ENCODE measurements at regions not wholly inside any gene's neighbourhood (a gene's known extent, or its start where the extent isn't known, plus 50 kb on each side); places are given as distances from the start of the nearest gene placed in this dataset.

- CTCF ChIA-PET = no interaction called here
- no peaks in the 10 kb centered on the region for H3K9me3 ChIP-seq (ENCODE audit: control extremely low read depth in 1 of 5, control insufficient read depth in 4 of 5, insufficient read depth in 2 of 5, low read depth in 1 of 5, low read length in 4 of 5)
- peaks cover 0 to under 1% (median under 1%) of the 10 kb centered on the region in 4 experiments for H3K4me1 ChIP-seq (ENCODE audit: control extremely low read depth in 1 of 4, control insufficient read depth in 4 of 4, insufficient read depth in 4 of 4, low read length in 3 of 4)
- no peak overlapping the region for H3K27ac ChIP-seq (ENCODE audit: insufficient read depth in 1 of 2, low read depth in 1 of 2, low read length in 2 of 2, poor library complexity in 1 of 2, severe bottlenecking in 2 of 2)
- no peaks in the 10 kb centered on the region for H3K36me3 ChIP-seq (ENCODE audit: control insufficient read depth in 4 of 4, insufficient read depth in 4 of 4, low read length in 3 of 4)
- POLR2A ChIA-PET = no interaction called here
- DNase-seq = no peak
- H3K4me3 ChIP-seq (ENCODE audit: control insufficient read depth in 1 of 7, extremely low read depth in 1 of 7, insufficient read depth in 4 of 7, low read depth in 2 of 7, low read length in 6 of 7) = no peak overlapping the region
- H3K27me3 ChIP-seq (replicated peaks in 2 of 5; ENCODE audit: control insufficient read depth in 4 of 5, insufficient read depth in 5 of 5, low read length in 4 of 5) = no peaks in the 10 kb centered on the region
These were observed 388.9 kb downstream of the PCNX1 start for GRCh38 chr14:71296184-71296583.

- peak in 1 of 3 donors; percentile 11 for DNase-seq
- ChIA-PET POLR2A (no interaction called here), CTCF (interaction anchor here (1.0 to 1.1 kb wide), 2 partner anchors 8 to 98 kb away, joined by 3 read pairs; no protein-coding TSS in a partner anchor)
- Histone ChIP-seq H3K4me1 (ENCODE audit: control extremely low read depth in 1 of 4, control insufficient read depth in 4 of 4, insufficient read depth in 4 of 4, low read length in 3 of 4) (no peaks in the 10 kb centered on the region), H3K9me3 (ENCODE audit: control extremely low read depth in 1 of 5, control insufficient read depth in 4 of 5, insufficient read depth in 2 of 5, low read depth in 1 of 5, low read length in 4 of 5) (peaks cover 0 to 11% (median 4%) of the 10 kb centered on the region in 5 experiments), H3K36me3 (ENCODE audit: control insufficient read depth in 4 of 4, insufficient read depth in 4 of 4, low read length in 3 of 4) (no peaks in the 10 kb centered on the region), H3K27ac (ENCODE audit: insufficient read depth in 1 of 2, low read depth in 1 of 2, low read length in 2 of 2, poor library complexity in 1 of 2, severe bottlenecking in 2 of 2) (no peak overlapping the region), H3K27me3 (replicated peaks in 2 of 5; ENCODE audit: control insufficient read depth in 4 of 5, insufficient read depth in 5 of 5, low read length in 4 of 5) (no peaks in the 10 kb centered on the region), H3K4me3 (ENCODE audit: control insufficient read depth in 1 of 7, extremely low read depth in 1 of 7, insufficient read depth in 4 of 7, low read depth in 2 of 7, low read length in 6 of 7) (no peak overlapping the region)
- 100% methylated on average over 1 of the region's 5 CpGs for WGBS (ENCODE audit: insufficient coverage)
These were observed 393.5 kb downstream of the PCNX1 start for GRCh38 chr14:71300566-71301330.

- Histone ChIP-seq H3K27ac (ENCODE audit: insufficient read depth in 1 of 2, low read depth in 1 of 2, low read length in 2 of 2, poor library complexity in 1 of 2, severe bottlenecking in 2 of 2) (no peak overlapping the region), H3K4me3 (ENCODE audit: control insufficient read depth in 1 of 7, extremely low read depth in 1 of 7, insufficient read depth in 4 of 7, low read depth in 2 of 7, low read length in 6 of 7) (no peak overlapping the region), H3K27me3 (replicated peaks in 2 of 5; ENCODE audit: control insufficient read depth in 4 of 5, insufficient read depth in 5 of 5, low read length in 4 of 5) (no peaks in the 10 kb centered on the region), H3K9me3 (ENCODE audit: control extremely low read depth in 1 of 5, control insufficient read depth in 4 of 5, insufficient read depth in 2 of 5, low read depth in 1 of 5, low read length in 4 of 5) (peaks cover 0 to 13% (median 4%) of the 10 kb centered on the region in 5 experiments), H3K36me3 (ENCODE audit: control insufficient read depth in 4 of 4, insufficient read depth in 4 of 4, low read length in 3 of 4) (no peaks in the 10 kb centered on the region), H3K4me1 (ENCODE audit: control extremely low read depth in 1 of 4, control insufficient read depth in 4 of 4, insufficient read depth in 4 of 4, low read length in 3 of 4) (no peaks in the 10 kb centered on the region)
- ChIA-PET CTCF (interaction anchor here (1.1 kb wide), 1 partner anchor 97 kb away, joined by 3 read pairs; no protein-coding TSS in a partner anchor), POLR2A (no interaction called here)
- no peak for DNase-seq
- WGBS (ENCODE audit: insufficient coverage) = 100% methylated on average over 1 of the region's 2 CpGs
These were observed 394.4 kb downstream of the PCNX1 start for GRCh38 chr14:71301611-71302010.

- DNase-seq = no peak
- Histone ChIP-seq H3K27me3 (replicated peaks in 2 of 5; ENCODE audit: control insufficient read depth in 4 of 5, insufficient read depth in 5 of 5, low read length in 4 of 5) (no peaks in the 10 kb centered on the region), H3K4me1 (ENCODE audit: control extremely low read depth in 1 of 4, control insufficient read depth in 4 of 4, insufficient read depth in 4 of 4, low read length in 3 of 4) (no peaks in the 10 kb centered on the region), H3K36me3 (ENCODE audit: control insufficient read depth in 4 of 4, insufficient read depth in 4 of 4, low read length in 3 of 4) (no peaks in the 10 kb centered on the region), H3K9me3 (ENCODE audit: control extremely low read depth in 1 of 5, control insufficient read depth in 4 of 5, insufficient read depth in 2 of 5, low read depth in 1 of 5, low read length in 4 of 5) (peaks cover 0 to 13% (median 4%) of the 10 kb centered on the region in 5 experiments), H3K4me3 (ENCODE audit: control insufficient read depth in 1 of 7, extremely low read depth in 1 of 7, insufficient read depth in 4 of 7, low read depth in 2 of 7, low read length in 6 of 7) (no peak overlapping the region), H3K27ac (ENCODE audit: insufficient read depth in 1 of 2, low read depth in 1 of 2, low read length in 2 of 2, poor library complexity in 1 of 2, severe bottlenecking in 2 of 2) (no peak overlapping the region)
- 97% methylated on average over 5 of the region's 6 CpGs for WGBS (ENCODE audit: insufficient coverage)
- POLR2A ChIA-PET = no interaction called here
- CTCF ChIA-PET = no interaction called here
These were observed 397.4 kb downstream of the PCNX1 start for GRCh38 chr14:71304690-71305089.

- DNase-seq = no peak
- no peak overlapping the region for H3K4me3 ChIP-seq (ENCODE audit: control insufficient read depth in 1 of 7, extremely low read depth in 1 of 7, insufficient read depth in 4 of 7, low read depth in 2 of 7, low read length in 6 of 7)
- no peaks in the 10 kb centered on the region for H3K36me3 ChIP-seq (ENCODE audit: control insufficient read depth in 4 of 4, insufficient read depth in 4 of 4, low read length in 3 of 4)
- no peak overlapping the region for H3K27ac ChIP-seq (ENCODE audit: insufficient read depth in 1 of 2, low read depth in 1 of 2, low read length in 2 of 2, poor library complexity in 1 of 2, severe bottlenecking in 2 of 2)
- H3K4me1 ChIP-seq (ENCODE audit: control extremely low read depth in 1 of 4, control insufficient read depth in 4 of 4, insufficient read depth in 4 of 4, low read length in 3 of 4) = no peaks in the 10 kb centered on the region
- ChIA-PET POLR2A (no interaction called here), CTCF (interaction anchor here (0.7 to 1.5 kb wide), 2 partner anchors 8 to 68 kb away, joined by 3 read pairs; no protein-coding TSS in a partner anchor)
- peaks cover 0 to 3% (median 0%) of the 10 kb centered on the region in 5 experiments for H3K27me3 ChIP-seq (replicated peaks in 2 of 5; ENCODE audit: control insufficient read depth in 4 of 5, insufficient read depth in 5 of 5, low read length in 4 of 5)
- peaks cover 0 to 17% (median 6%) of the 10 kb centered on the region in 5 experiments for H3K9me3 ChIP-seq (ENCODE audit: control extremely low read depth in 1 of 5, control insufficient read depth in 4 of 5, insufficient read depth in 2 of 5, low read depth in 1 of 5, low read length in 4 of 5)
- no CpG with 5 or more reads among the region's 1 CpG for WGBS (ENCODE audit: insufficient coverage)
These were observed 401.4 kb downstream of the PCNX1 start for GRCh38 chr14:71308671-71309070.

GRCh38 chr14:71309756-71310155 is 402.5 kb downstream of the PCNX1 start:
- no peak for DNase-seq
- H3K9me3 ChIP-seq (ENCODE audit: control extremely low read depth in 1 of 5, control insufficient read depth in 4 of 5, insufficient read depth in 2 of 5, low read depth in 1 of 5, low read length in 4 of 5) = peaks cover 0 to 14% (median 6%) of the 10 kb centered on the region in 5 experiments
- H3K27me3 ChIP-seq (replicated peaks in 2 of 5; ENCODE audit: control insufficient read depth in 4 of 5, insufficient read depth in 5 of 5, low read length in 4 of 5) = peaks cover 0 to 3% (median 0%) of the 10 kb centered on the region in 5 experiments
- ChIA-PET CTCF (interaction anchor here (1.5 kb wide), 1 partner anchor 69 kb away, joined by 3 read pairs; no protein-coding TSS in a partner anchor), POLR2A (no interaction called here)
- 100% methylated on average over 1 of the region's 2 CpGs for WGBS (ENCODE audit: insufficient coverage)
- H3K27ac ChIP-seq (ENCODE audit: insufficient read depth in 1 of 2, low read depth in 1 of 2, low read length in 2 of 2, poor library complexity in 1 of 2, severe bottlenecking in 2 of 2) = no peak overlapping the region
- no peaks in the 10 kb centered on the region for H3K4me1 ChIP-seq (ENCODE audit: control extremely low read depth in 1 of 4, control insufficient read depth in 4 of 4, insufficient read depth in 4 of 4, low read length in 3 of 4)
- no peaks in the 10 kb centered on the region for H3K36me3 ChIP-seq (ENCODE audit: control insufficient read depth in 4 of 4, insufficient read depth in 4 of 4, low read length in 3 of 4)
- H3K4me3 ChIP-seq (ENCODE audit: control insufficient read depth in 1 of 7, extremely low read depth in 1 of 7, insufficient read depth in 4 of 7, low read depth in 2 of 7, low read length in 6 of 7) = no peak overlapping the region

GRCh38 chr14:71311061-71311460 is 403.8 kb downstream of the PCNX1 start:
- Histone ChIP-seq H3K36me3 (ENCODE audit: control insufficient read depth in 4 of 4, insufficient read depth in 4 of 4, low read length in 3 of 4) (no peaks in the 10 kb centered on the region), H3K9me3 (ENCODE audit: control extremely low read depth in 1 of 5, control insufficient read depth in 4 of 5, insufficient read depth in 2 of 5, low read depth in 1 of 5, low read length in 4 of 5) (peaks cover 0 to 5% (median 2%) of the 10 kb centered on the region in 5 experiments), H3K27ac (ENCODE audit: insufficient read depth in 1 of 2, low read depth in 1 of 2, low read length in 2 of 2, poor library complexity in 1 of 2, severe bottlenecking in 2 of 2) (no peak overlapping the region), H3K4me3 (ENCODE audit: control insufficient read depth in 1 of 7, extremely low read depth in 1 of 7, insufficient read depth in 4 of 7, low read depth in 2 of 7, low read length in 6 of 7) (no peak overlapping the region), H3K4me1 (ENCODE audit: control extremely low read depth in 1 of 4, control insufficient read depth in 4 of 4, insufficient read depth in 4 of 4, low read length in 3 of 4) (no peaks in the 10 kb centered on the region), H3K27me3 (replicated peaks in 2 of 5; ENCODE audit: control insufficient read depth in 4 of 5, insufficient read depth in 5 of 5, low read length in 4 of 5) (peaks cover 0 to 3% (median 0%) of the 10 kb centered on the region in 5 experiments)
- POLR2A ChIA-PET = no interaction called here
- CTCF ChIA-PET = interaction anchor here (0.6 kb wide), 1 partner anchor 102 kb away, joined by 5 read pairs; no protein-coding TSS in a partner anchor
- no peak for DNase-seq
- WGBS (ENCODE audit: insufficient coverage) = 98% methylated on average over 8 of the region's 10 CpGs
